Hepatic stellate cell (primary cell): ENCODE measurements at regions not wholly inside any gene's neighbourhood (a gene's known extent, or its start where the extent isn't known, plus 50 kb on each side); places are given as distances from the start of the nearest gene placed in this dataset.

ENCODE experiments used
- DNase-seq: peaks from one replicate; pipeline ENCODE4 v3.0.0; 2011; ENCODE audit warnings: low spot score

DNA sequence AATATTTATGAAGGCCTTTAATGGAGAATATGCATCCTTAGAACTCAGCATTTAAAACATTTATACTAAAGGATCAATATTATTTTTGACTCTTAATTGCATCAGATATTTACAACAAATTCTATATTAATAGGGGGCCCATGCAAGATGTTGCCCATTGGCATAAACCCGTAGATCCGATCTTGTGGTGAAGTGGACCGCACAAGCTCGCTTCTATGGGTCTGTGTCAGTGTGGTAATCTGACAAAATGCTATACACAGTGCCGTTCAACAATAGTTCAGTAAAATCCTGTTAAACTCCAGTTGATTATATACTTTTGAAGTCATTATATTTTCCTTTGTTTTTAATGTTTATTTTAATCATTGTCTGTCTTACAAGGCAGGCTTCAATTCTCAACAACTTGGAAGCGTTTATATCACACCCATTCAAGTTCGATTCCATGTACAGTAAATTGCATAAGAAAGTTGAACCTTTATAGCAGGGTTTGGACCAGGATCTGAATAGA, 809.2 kb downstream of the USP25 start:
- DNase-seq: no peak

DNA sequence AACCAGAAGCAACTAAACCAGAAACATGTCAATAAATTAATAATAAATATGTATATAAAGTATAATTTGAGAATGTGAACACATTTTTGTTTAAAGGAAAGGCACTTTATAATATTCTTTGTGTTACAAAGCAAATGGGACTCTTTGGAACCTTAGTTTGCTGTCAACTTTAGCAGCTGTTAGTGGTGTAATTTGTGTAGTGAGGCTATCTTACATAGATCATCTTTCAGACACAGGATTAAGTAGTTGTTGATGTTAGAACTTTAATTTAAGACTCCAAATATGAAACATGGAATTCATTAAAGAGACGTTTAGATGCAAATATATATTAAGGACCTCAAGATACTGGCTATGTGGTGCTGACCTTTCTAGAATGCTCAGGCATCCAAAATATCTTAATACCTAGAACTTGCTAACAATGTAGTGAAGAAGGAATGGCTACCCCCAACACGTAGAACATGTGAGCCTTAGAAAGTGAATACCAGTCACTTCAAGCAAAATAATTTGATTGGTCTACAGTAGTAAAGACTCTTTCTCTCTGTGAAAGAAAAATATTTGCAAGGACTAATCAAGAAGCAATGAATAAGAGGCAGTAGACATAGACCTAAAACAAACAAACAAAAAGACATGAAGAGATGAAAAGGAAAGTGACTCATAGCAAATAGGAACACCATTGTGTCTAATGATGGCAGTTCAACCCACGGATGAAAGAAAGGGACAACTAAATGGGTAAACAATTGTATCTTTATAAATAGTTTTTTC, 811.4 kb downstream of the USP25 start:
- DNase-seq: no peak

DNA sequence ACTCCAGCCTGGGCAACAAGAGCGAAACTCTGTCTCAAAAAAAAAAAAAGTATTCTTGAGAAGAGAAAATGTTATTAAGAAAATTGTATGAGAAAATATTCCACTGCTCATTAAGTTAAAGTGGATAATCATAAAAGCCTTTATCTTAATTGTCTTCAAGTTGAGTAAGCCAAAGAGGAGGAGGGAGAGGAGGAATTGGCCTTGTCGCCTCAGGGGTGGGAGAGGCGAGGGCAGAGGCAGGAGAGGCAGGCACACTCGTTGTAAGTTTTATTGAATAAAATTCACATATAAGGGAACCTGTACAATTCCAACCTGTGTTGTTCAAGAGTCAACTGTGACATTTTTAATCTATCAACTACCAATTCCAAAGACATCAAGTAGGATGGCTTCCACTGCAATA, 820.3 kb downstream of the USP25 start:
- no peak for DNase-seq

DNA sequence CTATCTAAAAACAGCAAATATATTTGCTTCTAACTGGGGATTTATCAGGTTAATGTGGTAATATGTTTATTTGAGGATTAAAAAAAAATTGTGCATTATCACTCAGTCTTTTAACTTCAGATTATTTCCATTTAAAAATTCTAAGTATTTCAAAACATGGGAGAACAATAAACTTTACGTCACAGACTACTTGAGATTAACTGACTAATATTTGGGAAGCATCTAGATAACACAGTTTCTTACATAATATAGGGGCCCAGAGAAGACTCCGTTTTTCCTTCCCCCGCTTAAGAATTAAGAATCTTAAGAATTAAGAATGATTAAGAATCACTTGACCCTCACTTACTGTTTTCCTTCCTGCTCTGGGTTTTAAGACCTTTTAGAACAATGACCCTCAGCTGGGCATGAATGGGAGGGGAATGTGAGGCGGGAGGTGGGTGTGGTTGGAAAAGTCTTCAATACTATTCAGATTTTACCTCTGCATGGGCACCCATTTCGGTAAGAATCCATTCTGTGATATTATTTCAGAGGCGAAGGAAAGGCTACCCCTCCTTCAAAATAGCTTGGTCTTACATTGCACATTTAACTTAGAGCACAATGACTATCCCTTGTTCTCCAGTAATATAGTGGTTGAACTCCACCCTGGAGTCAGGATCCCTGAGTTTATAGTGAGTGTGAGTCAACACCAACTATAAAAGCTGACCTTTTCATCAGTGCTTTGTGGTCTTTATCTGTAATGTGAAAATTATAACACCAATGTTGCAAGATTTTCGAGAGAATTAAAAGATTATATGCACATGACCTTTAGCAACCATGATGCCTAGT, 821.3 kb downstream of the USP25 start:
- DNase-seq: no peak

DNA sequence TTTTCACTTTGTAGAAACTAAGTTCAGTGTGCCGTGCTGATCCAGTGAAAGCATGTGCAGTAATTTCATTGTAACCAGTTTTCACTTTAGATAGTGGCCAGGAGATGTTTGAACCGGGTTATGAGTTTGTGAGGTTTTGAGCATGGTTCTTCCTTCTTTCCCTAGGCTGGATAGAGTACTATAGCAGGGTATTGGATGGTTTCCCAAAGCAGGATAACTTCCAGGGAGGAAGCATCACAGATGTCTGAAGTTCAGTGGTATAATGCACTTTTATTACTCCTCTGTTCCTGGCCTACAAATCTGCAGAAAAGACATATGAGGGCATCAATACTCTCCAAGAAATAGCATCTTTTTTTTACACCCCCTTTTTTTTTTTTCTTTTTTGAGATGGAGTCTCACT, 823.1 kb downstream of the USP25 start:
- DNase-seq: no peak

DNA sequence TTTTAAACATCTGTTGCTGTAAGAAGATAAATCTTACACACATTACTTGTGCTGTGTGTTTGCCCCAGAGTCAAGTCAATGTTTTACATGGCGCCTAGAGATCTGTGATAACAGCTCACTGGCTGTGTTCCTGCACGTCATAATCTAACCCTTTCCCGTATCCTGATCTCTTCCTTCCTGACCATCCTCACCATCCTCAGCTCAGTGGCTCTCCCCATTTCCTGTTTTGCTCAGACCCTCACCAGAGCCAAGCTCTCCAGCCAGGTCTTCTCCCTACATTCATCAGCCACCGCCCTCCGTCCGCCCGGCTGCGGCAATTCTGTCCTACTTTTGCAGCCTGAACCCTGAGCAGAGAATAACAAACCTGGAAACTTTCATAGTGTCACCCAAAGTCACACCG, 824.7 kb downstream of the USP25 start:
- DNase-seq: no peak

DNA sequence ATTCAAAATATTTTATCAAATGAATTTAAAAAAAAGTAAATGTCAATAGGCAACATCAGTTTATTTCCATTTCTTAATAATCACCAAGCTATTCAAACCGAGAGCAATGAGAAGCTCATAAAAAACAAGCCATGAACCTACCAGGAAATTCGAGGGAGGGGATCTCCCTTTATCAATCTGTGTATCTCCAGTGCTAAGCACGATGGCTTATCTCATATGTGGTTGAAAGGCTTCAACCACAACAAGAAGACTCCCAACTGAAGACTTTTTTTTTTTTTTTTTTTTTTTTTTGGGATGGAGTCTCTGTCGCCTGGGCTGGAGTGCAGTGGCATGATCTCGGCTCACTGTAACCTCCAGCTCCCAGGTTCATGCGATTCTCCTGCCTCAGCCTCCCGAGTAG, 833.3 kb downstream of the USP25 start:
- DNase-seq: no peak

DNA sequence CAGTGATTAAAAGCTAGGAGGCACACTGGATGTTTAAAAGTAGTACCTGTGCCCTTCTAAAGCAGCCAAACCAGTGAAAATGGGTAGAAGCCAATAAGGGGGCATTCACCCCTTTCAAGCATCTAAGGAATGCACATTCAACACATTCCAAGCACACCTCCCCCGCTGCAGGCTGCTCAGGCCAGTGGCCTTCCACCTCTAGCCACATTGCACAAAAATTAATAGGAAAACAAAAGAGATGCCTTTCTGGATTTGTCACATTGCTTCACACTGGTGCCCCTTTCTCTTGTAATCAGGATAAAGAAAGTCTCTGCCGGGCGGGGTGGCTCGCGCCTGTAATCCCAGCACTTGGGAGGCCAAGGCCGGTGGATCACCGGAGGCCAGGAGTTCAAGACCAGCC, 834.0 kb downstream of the USP25 start:
- DNase-seq: no peak

DNA sequence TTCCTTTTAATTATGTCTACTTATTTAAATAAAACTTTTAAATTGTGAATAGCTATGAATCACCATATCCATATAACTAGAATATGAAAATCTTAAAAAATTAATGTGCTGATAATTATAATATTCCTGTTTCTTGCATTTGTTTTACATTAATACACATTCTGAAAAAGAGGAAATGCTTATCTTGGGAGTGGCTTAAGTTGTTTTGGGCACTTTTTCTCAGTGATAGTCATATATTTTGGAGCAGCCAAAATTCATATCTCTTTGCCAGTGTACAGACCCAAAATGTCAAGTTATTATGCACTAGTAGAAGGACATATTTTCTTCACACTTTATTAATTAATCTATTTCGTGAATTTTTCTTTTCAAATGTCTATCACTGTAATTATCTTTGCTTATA, 838.5 kb downstream of the USP25 start:
- DNase-seq: no peak

DNA sequence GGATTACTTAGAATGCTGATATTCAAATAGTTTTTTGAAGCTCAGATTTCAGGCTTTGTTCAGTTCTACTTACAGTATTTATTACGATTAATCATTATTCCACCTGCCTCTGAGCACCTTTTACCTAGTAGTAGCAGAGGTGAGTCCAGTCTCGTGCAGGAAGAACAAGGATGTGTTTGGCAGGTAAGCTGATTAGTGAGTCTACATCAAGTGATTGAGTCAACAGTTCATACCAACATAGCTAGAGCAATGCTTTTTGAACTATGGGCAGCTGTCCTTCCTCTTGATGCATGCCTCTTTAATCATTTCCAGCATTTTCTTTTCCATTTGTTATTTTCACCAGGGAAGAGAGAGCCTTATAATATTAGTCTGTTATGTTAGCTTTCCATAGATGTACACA, 838.9 kb downstream of the USP25 start:
- DNase-seq: no peak

DNA sequence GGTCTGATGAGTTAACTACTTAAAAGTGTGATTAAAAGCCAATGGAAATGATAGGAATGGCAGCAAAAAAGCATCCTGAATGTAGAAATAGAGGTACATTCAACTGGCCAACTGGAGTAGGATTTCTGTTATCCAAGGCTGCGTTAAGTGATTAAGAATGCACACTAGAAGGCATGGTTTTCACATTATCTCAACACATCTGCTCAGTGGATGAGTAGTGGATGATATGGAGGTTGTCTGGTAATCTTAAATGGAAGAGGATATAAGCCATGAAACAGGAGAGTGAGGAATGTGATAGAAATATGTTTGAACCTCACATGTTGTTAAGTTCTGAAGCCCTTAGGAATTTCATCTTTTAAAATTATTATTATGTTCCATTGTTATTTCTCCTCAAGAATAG, 839.9 kb downstream of the USP25 start:
- DNase-seq: no peak

DNA sequence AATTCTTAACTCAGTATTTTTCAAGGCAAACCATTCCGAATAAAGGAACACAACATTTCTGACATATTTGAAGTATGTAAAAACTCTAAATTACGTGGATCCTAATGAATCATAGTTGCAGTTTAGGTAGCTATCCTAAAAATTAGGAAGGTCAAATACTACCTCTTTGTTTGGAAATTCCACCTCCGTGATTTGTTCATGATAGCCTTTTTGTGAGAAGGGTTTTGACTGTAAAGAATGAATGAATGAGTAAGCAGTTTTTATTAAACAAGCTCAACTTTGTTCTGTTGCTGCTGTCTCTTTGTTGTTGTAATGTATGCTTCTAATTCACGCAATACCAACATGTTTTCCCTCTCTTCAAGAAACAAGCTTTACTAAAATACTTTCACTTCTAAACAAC, 840.4 kb downstream of the USP25 start:
- DNase-seq: no peak

DNA sequence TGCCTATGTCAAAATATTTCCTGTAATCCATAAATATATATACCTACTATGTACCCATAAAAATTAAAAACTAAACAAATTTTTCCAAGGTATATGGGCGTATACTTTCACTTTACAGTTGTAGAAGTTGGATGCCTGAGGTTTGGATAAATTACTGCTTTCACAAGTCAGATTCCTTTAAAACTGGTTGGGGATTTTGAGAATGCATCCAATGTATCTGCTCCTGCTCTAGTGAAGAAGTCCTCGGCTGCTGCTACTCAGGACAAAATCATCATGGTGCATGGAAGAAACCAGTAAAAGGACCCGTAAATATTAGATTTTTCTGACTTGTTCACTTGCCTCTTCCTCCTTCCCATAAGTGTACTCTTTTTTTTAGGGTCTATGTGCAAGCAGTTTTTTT, 841.1 kb downstream of the USP25 start:
- DNase-seq: no peak

DNA sequence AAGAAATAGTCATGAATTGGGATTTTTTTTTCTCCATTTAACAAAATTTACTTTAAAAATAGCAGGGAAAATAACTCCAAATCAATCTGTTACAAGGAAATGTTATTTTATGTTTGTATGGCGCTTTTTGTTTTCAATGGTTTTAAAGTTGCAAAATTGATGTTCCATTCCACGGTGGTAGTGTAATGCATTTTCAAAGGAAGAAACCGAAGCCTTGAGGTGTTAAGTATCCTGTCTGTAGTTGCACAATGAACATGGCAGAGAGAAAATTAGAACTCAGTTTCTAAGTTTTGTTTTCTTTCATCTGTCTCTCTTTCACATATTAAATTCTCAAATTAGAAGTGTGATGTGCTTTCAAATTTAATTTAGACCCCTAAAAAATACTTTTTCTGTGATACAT, 841.8 kb downstream of the USP25 start:
- DNase-seq: no peak

DNA sequence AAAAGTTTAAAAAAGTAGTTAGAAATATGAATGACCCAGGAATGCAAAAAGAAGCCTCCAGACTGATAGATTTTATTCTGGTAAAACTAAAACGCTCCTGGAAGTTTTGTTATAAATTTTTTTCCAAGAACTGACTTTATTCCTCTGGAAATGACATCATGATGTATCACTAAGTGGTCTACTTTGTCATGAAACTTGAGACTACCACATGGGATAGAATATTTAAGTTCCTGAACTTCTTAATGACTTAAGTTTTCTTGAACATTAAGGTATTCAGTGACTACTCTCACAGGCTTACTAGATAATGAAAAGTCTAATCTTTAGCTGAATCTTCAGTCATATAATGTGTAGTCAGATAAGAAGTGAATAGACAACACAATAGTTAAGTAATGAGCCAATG, 842.2 kb downstream of the USP25 start:
- DNase-seq: no peak

DNA sequence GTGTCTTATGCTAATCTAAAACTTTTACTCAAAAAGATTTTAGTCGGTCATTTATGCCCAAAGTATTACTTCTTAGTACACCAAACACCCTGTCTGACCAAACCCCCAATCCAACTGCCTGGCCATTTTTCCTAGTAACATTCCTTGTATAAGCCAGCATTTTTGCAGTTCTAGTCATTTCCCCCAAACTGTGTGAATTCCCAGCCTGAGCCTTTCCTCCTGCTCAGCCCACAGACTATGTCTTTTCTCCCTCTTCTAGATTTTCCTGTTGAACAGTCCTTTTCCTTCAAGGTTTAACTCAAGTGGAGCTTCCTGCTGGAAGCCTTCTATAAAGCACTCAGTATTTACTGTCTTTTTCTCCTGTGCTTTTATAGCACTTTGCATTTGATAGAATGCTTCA, 843.8 kb downstream of the USP25 start:
- DNase-seq: peak; percentile 54

DNA sequence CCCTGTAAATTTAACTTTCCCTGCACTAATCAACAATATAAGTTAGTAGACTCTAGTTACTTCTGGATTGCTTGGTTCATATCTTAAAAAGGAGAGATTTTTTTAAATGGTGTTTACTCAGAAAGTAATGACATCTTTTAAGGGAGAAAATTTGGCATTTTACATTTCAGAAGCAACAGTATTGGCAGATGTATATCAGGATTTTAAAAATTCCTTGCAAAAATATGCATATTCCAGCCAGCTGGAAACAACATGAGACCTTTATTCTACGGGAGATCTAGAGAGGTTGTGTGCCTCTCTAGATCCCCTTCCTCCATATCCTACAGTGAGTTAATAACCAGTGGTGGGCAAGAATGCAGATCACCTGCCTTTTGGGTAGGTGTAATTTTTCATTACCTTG, 848.2 kb downstream of the USP25 start:
- DNase-seq: no peak

DNA sequence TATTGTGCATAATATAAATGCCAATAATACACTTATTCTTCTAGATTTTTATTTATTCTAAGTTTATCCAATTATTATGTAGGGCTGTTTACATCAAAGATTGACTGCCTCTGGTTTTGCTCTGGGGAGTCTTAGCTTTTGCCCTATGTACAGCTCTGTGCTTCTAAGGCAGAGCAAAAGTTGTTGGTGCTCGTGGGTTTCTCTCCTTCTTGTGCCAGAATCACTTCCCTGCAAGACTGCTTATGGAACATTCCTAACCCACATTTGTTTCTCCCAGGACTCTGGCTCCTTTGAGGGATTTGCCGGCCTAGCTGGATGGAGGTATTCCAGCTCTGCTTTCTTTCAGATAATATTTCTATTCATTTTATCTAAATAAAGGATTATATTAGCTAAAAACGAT, 849.1 kb downstream of the USP25 start:
- no peak for DNase-seq

DNA sequence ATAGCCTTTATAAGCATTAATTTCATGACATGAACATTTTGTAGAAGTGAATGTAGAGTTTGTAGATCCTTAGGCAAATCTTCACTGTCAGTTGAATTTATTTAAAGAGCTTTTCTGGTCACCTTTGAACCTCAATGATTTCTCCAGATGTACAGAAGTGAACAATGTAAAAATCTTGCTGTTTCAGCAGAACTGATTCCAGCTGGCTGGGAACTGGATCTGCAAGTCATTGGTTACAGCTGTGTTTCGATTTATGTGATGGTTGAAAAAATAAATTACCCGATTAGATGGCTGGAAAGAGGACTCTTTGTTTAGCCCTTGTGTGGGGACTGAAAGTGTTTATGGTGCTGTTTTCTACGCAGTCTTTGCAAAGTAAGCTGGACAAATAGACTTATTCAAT, 849.8 kb downstream of the USP25 start:
- no peak for DNase-seq

DNA sequence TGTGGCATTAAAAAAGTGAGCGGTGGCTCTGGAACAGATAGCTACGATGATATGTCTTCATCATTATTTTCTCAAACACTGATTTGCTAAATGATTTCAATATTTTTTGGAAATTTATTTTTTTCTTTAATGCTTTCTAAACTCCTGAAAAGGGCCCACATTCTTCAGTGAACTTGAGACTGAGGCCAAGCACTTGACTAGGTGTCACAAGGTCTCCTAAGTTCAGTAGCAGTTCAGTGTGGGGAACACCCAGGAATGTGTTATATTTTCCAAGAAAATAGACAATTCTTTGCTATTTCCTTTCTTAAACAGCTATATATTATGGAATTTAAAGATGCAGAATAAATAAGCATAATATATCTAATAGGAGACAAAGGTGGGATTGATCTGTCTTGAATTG, 850.9 kb downstream of the USP25 start:
- no peak for DNase-seq

DNA sequence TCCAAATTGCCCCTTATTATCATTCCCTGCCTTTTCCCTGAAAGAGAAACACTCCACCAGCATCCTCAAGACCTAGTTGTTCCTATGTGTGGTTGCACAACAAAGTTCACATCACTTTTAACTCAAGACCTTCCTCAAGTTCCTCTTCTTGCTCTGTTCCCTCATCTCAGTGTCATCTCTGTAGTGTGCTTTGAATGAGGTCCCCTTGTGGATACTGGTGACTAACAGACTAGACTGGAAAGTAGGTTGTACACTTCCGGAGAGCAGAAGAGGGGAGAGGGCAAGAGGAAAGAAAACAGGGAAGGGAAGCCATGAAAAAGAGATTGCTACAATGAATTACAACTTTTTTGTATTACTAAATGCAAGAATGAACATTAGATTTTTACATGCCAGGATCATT, 853.8 kb downstream of the USP25 start:
- DNase-seq: no peak

DNA sequence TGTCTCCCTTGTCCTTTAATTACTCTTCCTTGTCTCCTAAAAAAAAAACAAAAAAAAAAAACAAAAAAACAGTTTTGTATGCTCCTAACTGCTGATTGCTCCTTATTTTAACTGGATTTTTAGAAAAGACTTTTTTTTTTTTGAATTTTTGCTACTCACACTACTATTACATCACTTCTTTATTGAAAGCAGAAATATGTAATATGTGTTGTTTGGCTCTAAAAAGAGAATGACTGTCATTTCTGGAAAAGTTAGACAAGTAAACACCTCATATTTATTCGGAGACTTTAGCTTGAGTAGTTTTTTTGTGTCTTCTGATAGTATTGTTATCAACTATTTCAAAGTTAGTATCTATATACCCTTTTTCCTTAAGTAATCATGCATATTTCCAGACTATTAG, 855.0 kb downstream of the USP25 start:
- DNase-seq: no peak

DNA sequence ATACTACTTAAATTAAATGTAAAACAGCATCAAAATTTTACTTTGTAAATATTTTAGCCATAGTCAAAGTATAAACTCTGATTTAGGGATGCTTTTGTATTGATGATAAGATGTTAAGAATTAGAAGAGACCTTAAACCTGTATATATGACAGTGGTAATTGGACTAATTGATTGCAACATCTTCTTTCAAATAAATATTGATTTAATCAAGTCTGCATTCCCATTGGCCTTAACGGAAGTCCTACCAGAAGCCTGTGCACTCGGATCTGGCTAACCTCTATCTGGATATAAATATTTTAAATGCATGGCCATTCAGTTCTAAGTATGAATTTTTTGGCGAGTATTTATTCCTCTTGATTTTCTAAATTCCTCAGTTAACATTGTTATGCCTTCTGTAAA, 856.1 kb downstream of the USP25 start:
- no peak for DNase-seq

DNA sequence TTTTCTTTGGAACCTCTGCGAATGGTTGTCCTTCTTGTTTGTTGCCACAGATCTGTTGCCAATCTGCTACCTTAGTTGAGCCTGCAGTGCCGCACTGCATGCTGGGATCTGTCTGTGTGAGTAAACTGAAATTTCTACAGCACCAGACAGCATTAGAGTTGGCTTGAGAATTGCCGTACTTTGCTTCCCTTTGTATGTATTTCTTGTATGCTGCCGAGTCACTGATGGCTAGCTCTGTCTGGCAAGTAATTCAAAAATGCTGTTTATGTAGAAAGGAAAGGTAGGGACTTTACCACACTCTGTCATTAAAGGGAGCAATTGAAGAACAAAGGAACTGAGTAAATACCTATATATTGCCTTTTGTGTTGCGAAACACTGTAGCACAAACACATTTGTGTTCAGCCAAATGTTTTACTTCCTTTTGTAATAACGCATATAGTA, 857.4 kb downstream of the USP25 start:
- DNase-seq: no peak
